HCT116 (cell line): ENCODE measurements at regions not wholly inside any gene's neighbourhood (a gene's known extent, or its start where the extent isn't known, plus 50 kb on each side); places are given as distances from the start of the nearest gene placed in this dataset.

ENCODE experiments used
- ATAC-seq: fragments of 200-7000 bp; cut with Tn5 transposase; 2 replicates; pipeline ENCODE4 v1.9.1; 2020; ENCODE audit warnings: mild to moderate bottlenecking, moderate library complexity
- BruUV-seq: library from RNA; stranded (reverse); fragments of 400-500 nt; replicated peaks from 2 replicates; lab custom pipeline; 2021; lab: Mats Ljungman, UMichigan
- CTCF ChIA-PET: fragments of 300-600 bp; sonication (Branson Sonifier 250); formaldehyde crosslinking; loops from one replicate; lab custom pipeline; 2021; ENCODE audit warnings: antibody characterized with exemption; lab: Charles Lee
- POLR2A ChIA-PET: fragments of 300-600, 350-600 bp; sonication (Branson Sonifier 250); formaldehyde crosslinking; loops from one replicate; lab custom pipeline; 2021; ENCODE audit warnings: antibody characterized with exemption; lab: Charles Lee
- RAD21 ChIA-PET, 2 experiments: fragments of 300-600 bp; sonication (Branson Sonifier 250); formaldehyde crosslinking; loops; one replicate each; lab custom pipeline; 2023; ENCODE audit warnings: low total read pairs in 2 of 2; ENCODE audit not compliant: uncharacterized antibody in 2 of 2, unreplicated experiment in 2 of 2, low non-redundant PET in 1 of 2; lab: Charles Lee
- DNase-seq: peaks from one replicate; pipeline ENCODE4 v3.0.0-alpha.2; 2010; ENCODE audit warnings: low read depth, low spot score
- H2AFZ ChIP-seq: fragments of 200-600 bp; shearing (Covaris generic), sonication (generic); 2 replicates; pipeline ENCODE4 v1.6.1; 2017; ENCODE audit warnings: low read depth, mixed run types, mixed read lengths, antibody characterized with exemption, low read length; ENCODE audit not compliant: poor library complexity, severe bottlenecking
- H3K27ac ChIP-seq: 2 replicates; pipeline ENCODE4 v1.5.1; 2012; ENCODE audit warnings: low read depth, low read length
- H3K27me3 ChIP-seq: fragments of 200-600 bp; sonication (generic); 2 replicates; pipeline ENCODE4 v1.6.1; 2016; ENCODE audit warnings: mixed run types, low read length, mixed read lengths; ENCODE audit not compliant: insufficient read depth
- H3K36me3 ChIP-seq, 2 experiments: fragments of 200-500 bp in 1 of 2; fragments of 200-600 bp in 1 of 2; sonication (Bioruptor generic) in 1 of 2; sonication (generic) in 1 of 2; 2 replicates each; pipeline versions ENCODE4 v1.5.1 to v1.6.1; 2014 to 2016; ENCODE audit warnings: low read length in 2 of 2, inconsistent platforms in 1 of 2, mixed read lengths in 1 of 2, mixed run types in 1 of 2; ENCODE audit not compliant: insufficient read depth in 2 of 2, control insufficient read depth in 1 of 2
- H3K4me1 ChIP-seq, 2 experiments: fragments of 200-600 bp in 1 of 2; sonication (generic) in 1 of 2; 2 replicates each; pipeline versions ENCODE4 v1.5.1 to v1.6.1; 2012 to 2017; ENCODE audit warnings: low read length in 2 of 2, inconsistent platforms in 1 of 2, mild to moderate bottlenecking in 1 of 2, mixed read lengths in 1 of 2, mixed run types in 1 of 2, moderate library complexity in 1 of 2; ENCODE audit not compliant: insufficient read depth in 2 of 2, control insufficient read depth in 1 of 2
- H3K4me2 ChIP-seq: fragments of 200-600 bp; sonication (generic); 2 replicates; pipeline ENCODE4 v1.6.1; 2017; ENCODE audit warnings: mixed run types, low read length, mixed read lengths
- H3K4me3 ChIP-seq, 2 experiments: fragments of 200-600 bp in 1 of 2; sonication (generic) in 1 of 2; replicated peaks in 1 of 2; 2 replicates each; pipeline ENCODE4 v1.5.1; 2011 to 2016; ENCODE audit warnings: low read length in 2 of 2, control low read depth in 1 of 2, low read depth in 1 of 2, mild to moderate bottlenecking in 1 of 2, mixed read lengths in 1 of 2, mixed run types in 1 of 2
- H3K79me2 ChIP-seq: fragments of 200-600 bp; sonication (generic); 2 replicates; pipeline ENCODE4 v1.6.1; 2017; ENCODE audit warnings: mild to moderate bottlenecking, mixed run types, low read length, moderate library complexity, mixed read lengths; ENCODE audit not compliant: insufficient read depth
- H3K9ac ChIP-seq: fragments of 200-600 bp; sonication (generic); 2 replicates; pipeline ENCODE4 v1.6.1; 2016; ENCODE audit warnings: low read length, mixed read lengths
- H3K9me2 ChIP-seq: fragments of 200-600 bp; sonication (generic), shearing (Covaris generic); 2 replicates; pipeline ENCODE4 v1.6.1; 2017; ENCODE audit warnings: mixed run types, mild to moderate bottlenecking, moderate library complexity; ENCODE audit not compliant: insufficient read depth
- H3K9me3 ChIP-seq, 2 experiments: fragments of 200-500 bp in 1 of 2; fragments of 200-600 bp in 1 of 2; sonication (Bioruptor generic) in 1 of 2; sonication (generic) in 1 of 2; 2 replicates each; pipeline ENCODE4 v1.6.1; 2014 to 2017; ENCODE audit warnings: low read length in 2 of 2, mixed read lengths in 2 of 2, inconsistent platforms in 1 of 2, low read depth in 1 of 2, mild to moderate bottlenecking in 1 of 2, mixed run types in 1 of 2, moderate library complexity in 1 of 2; ENCODE audit not compliant: control insufficient read depth in 1 of 2, insufficient read depth in 1 of 2
- H4K20me1 ChIP-seq: fragments of 200-600 bp; sonication (generic), shearing (Covaris generic); 2 replicates; pipeline ENCODE4 v1.6.1; 2017; ENCODE audit warnings: mixed run types, mild to moderate bottlenecking, moderate library complexity; ENCODE audit not compliant: insufficient read depth
- CBX3 ChIP-seq: IDR thresholded peaks from 2 replicates; pipeline ENCODE4 v1.6.1; 2012; ENCODE audit warnings: low read depth
- CTCF ChIP-seq, 3 experiments: fragments of 200-600 bp in 1 of 3; sonication (generic) in 1 of 3; IDR thresholded peaks in 2 of 3; conservative IDR thresholded peaks in 1 of 3; 2 replicates each; pipeline ENCODE4 v1.5.1; 2012 to 2017; ENCODE audit warnings: low read depth in 2 of 3, low read length in 2 of 3, antibody characterized with exemption in 1 of 3, borderline replicate concordance in 1 of 3, control low read depth in 1 of 3, mild to moderate bottlenecking in 1 of 3, mixed read lengths in 1 of 3, mixed run types in 1 of 3, moderate library complexity in 1 of 3; ENCODE audit not compliant: insufficient read depth in 1 of 3
- EGR1 ChIP-seq: IDR thresholded peaks from 2 replicates; pipeline ENCODE4 v1.6.1; 2012; ENCODE audit warnings: low read depth
- ELF1 ChIP-seq: IDR thresholded peaks from 2 replicates; pipeline ENCODE4 v1.6.1; 2012; ENCODE audit warnings: low read depth, borderline replicate concordance
- EZH2phosphoT487 ChIP-seq: fragments of 200-600 bp; IDR thresholded peaks from 2 replicates; pipeline ENCODE4 v1.6.1; 2018; ENCODE audit warnings: antibody characterized with exemption, borderline replicate concordance
- JUND ChIP-seq: IDR thresholded peaks from 2 replicates; pipeline ENCODE4 v1.6.1; 2012
- MAX ChIP-seq: IDR thresholded peaks from 2 replicates; pipeline ENCODE4 v1.6.1; 2012
- POLR2A ChIP-seq: IDR thresholded peaks from 2 replicates; pipeline ENCODE4 v1.7.0; 2011; ENCODE audit warnings: borderline replicate concordance; ENCODE audit not compliant: insufficient read depth, insufficient read length; ENCODE audit errors: extremely low read depth
- POLR2AphosphoS5 ChIP-seq: IDR thresholded peaks from 2 replicates; pipeline ENCODE4 v1.6.1; 2011; ENCODE audit warnings: mild to moderate bottlenecking, low read depth, low read length, moderate library complexity
- RAD21 ChIP-seq: IDR thresholded peaks from 2 replicates; pipeline ENCODE4 v1.6.1; 2012; ENCODE audit warnings: low read depth, mild to moderate bottlenecking
- SP1 ChIP-seq: IDR thresholded peaks from 2 replicates; pipeline ENCODE4 v1.6.1; 2012; ENCODE audit warnings: low read depth
- SRF ChIP-seq: IDR thresholded peaks from 2 replicates; pipeline ENCODE4 v1.6.1; 2012; ENCODE audit warnings: low read depth
- TCF7L2 ChIP-seq: IDR thresholded peaks from 2 replicates; pipeline ENCODE4 v1.7.0; 2011; ENCODE audit warnings: borderline replicate concordance, inconsistent platforms; ENCODE audit not compliant: insufficient read depth, insufficient read length; ENCODE audit errors: extremely low read depth
- YY1 ChIP-seq: IDR thresholded peaks from 2 replicates; pipeline ENCODE4 v1.6.1; 2011; ENCODE audit warnings: low read length, low read depth, moderate library complexity, mild to moderate bottlenecking; ENCODE audit not compliant: insufficient replicate concordance; ENCODE audit errors: extremely low read depth
- ZBTB33 ChIP-seq: IDR thresholded peaks from 2 replicates; pipeline ENCODE4 v1.6.1; 2011; ENCODE audit warnings: mild to moderate bottlenecking, low read length, moderate library complexity; ENCODE audit not compliant: insufficient replicate concordance; ENCODE audit errors: extremely low read depth
- ZNF274 ChIP-seq: fragments of 200-500 bp; sonication (Bioruptor generic); IDR thresholded peaks from 2 replicates; pipeline ENCODE4 v1.6.1; 2014; ENCODE audit warnings: mild to moderate bottlenecking, low read depth, low read length, inconsistent platforms
- intact Hi-C: fragments of 100-400 bp; cut with micrococcal nuclease; formaldehyde crosslinking; loops from 2 replicates; pipeline ENCODE4 v1.10.0; 2022
- TF ChIP-seq, protein P1 (sequence below): IDR thresholded peaks from 2 replicates; pipeline ENCODE4 v1.6.1; 2012; ENCODE audit warnings: low read depth
- TF ChIP-seq, protein P2 (sequence below): IDR thresholded peaks from 2 replicates; pipeline ENCODE4 v1.6.1; 2012

- TF ChIP-seq YY1 (no peak), POLR2AphosphoS5 (no peak)
- TF ChIP-seq, all 23 proteins: peak for 0
Observed at GRCh38 chr1:112165375-112165774, 175.9 kb upstream of the KCND3 start (continued).

GRCh38 chr1:112169517-112169916 lies 180.0 kb upstream of the KCND3 start:
- no peak for DNase-seq
- ChIA-PET RAD21 (no interaction called here), CTCF (no interaction called here), POLR2A (no interaction called here)
- Histone ChIP-seq H3K36me3 (no peaks in the 10 kb centered on the region), H3K79me2 (no peaks in the 10 kb centered on the region), H3K4me1 (no peaks in the 10 kb centered on the region), H3K9me2 (no peaks in the 10 kb centered on the region), H3K4me3 (no peak overlapping the region), H3K9me3 (no peaks in the 10 kb centered on the region), H4K20me1 (no peaks in the 10 kb centered on the region), H3K4me2 (no peak overlapping the region), H3K27ac (no peak overlapping the region), H2AFZ (no peak overlapping the region), H3K27me3 (peaks cover 40% of the 10 kb centered on the region), H3K9ac (no peak overlapping the region)
- intact Hi-C loops: loop anchor here (10.0 kb wide), 1 partner anchor 165 kb away; no protein-coding TSS in a partner anchor
- no TSS peak for BruUV-seq
- ATAC-seq: no peak
- no peak for TF ChIP-seq CBX3
- no peak for TF ChIP-seq CTCF (IDR thresholded peaks at IDR 0.05 in 2 of 3, conservative IDR thresholded peaks at IDR 0.05 in 1 of 3; ENCODE audit: borderline replicate concordance in 1 of 3, insufficient read depth in 1 of 3, low read depth in 2 of 3, low read length in 2 of 3)
- TF ChIP-seq JUND: no peak
- TF ChIP-seq TCF7L2: no peak
- no peak for TF ChIP-seq RAD21
- no peak for TF ChIP-seq POLR2A
- no peak for TF ChIP-seq SRF
- TF ChIP-seq, protein P1, sequence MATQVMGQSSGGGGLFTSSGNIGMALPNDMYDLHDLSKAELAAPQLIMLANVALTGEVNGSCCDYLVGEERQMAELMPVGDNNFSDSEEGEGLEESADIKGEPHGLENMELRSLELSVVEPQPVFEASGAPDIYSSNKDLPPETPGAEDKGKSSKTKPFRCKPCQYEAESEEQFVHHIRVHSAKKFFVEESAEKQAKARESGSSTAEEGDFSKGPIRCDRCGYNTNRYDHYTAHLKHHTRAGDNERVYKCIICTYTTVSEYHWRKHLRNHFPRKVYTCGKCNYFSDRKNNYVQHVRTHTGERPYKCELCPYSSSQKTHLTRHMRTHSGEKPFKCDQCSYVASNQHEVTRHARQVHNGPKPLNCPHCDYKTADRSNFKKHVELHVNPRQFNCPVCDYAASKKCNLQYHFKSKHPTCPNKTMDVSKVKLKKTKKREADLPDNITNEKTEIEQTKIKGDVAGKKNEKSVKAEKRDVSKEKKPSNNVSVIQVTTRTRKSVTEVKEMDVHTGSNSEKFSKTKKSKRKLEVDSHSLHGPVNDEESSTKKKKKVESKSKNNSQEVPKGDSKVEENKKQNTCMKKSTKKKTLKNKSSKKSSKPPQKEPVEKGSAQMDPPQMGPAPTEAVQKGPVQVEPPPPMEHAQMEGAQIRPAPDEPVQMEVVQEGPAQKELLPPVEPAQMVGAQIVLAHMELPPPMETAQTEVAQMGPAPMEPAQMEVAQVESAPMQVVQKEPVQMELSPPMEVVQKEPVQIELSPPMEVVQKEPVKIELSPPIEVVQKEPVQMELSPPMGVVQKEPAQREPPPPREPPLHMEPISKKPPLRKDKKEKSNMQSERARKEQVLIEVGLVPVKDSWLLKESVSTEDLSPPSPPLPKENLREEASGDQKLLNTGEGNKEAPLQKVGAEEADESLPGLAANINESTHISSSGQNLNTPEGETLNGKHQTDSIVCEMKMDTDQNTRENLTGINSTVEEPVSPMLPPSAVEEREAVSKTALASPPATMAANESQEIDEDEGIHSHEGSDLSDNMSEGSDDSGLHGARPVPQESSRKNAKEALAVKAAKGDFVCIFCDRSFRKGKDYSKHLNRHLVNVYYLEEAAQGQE: no peak
- TF ChIP-seq ELF1: no peak
- TF ChIP-seq MAX: no peak
- TF ChIP-seq POLR2AphosphoS5: no peak
- TF ChIP-seq ZNF274: no peak
- no peak for TF ChIP-seq YY1
- no peak for TF ChIP-seq EZH2phosphoT487
- TF ChIP-seq, protein P2, sequence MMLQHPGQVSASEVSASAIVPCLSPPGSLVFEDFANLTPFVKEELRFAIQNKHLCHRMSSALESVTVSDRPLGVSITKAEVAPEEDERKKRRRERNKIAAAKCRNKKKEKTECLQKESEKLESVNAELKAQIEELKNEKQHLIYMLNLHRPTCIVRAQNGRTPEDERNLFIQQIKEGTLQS: no peak
- no peak for TF ChIP-seq EGR1
- no peak for TF ChIP-seq SP1
- TF ChIP-seq ZBTB33: no peak
